ENCODE measurements at regions not wholly inside any gene's neighbourhood (a gene's known extent, or its start where the extent isn't known, plus 50 kb on each side); places are given as distances from the start of the nearest gene placed in this dataset.
"Not testable (repeated sequence)": the region's sequence is repeated elsewhere in the genome, so short reads cannot be mapped to it uniquely, and the experiment has no call there.

DNA sequence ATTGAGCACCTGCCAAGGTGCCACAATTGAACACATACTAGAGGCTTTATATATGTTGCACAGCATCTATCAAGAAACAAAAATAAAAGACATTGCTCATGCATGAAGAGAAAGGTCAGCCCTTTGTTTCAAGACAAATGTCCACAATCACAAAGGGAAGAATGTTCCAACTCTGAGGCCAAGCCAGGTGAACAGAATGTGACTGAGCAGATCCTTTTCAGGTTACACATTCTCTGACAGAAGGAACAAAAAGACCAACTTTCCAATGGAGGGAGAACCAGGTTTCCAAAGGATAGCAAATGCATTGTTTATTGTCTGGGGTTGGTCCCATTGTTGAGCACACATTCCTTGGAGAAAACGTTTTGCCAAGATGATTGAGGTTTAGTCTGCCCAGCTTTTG lies 50.2 kb upstream of the FAM174B start:
- DNase-seq: no peak

DNA sequence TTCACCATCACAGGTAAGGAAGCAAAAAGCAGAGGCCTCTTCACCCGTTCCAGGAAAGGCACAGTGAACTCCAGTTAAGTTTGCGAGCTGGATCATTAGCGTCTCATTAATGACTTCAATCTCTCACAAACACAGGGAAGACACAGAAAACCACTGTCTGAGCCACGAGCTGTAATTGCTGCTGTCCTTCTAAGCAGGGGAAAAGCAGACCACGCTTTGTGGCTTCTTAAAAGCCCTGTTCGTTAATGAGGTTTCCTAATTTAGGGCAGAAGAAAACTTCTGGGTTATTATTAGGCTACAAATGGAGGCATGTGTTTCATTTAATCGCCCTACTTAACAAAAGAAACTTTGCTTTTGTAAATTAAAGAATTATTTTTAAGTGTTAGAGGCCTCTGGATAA lies 50.6 kb upstream of the FAM174B start:
- DNase-seq: no peak

DNA sequence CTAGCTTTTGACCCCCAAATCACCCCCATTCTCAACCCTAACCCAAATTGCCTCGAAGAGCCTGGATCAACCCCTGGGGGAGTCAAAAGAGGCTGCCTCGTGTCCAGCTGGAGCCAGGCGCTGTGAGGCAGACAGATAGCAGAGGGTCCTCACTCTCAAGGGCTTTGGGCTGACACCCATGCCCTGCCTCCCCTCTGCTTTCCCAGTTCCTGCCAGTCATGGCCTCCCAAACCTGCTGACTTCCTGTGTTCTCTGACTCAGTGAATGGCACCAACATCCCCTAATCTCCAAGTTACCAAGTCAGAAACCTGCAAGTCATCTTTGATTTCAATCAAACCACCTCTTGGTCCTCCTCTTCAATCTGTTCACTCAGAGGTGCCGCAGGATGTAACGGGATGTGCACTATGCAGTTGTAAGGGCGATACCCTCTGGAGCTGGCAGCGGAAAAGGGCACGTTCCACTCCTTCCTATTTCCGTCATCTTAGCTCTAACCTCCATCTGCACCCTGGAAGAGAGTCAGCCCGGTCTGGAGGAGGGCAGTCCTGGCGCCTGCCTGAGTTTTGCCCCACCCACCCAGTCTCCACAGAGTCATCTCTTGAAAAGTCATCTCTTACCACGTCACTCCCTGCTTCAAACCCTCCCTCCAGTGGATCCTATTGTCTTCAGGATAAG lies 52.4 kb upstream of the FAM174B start:
- DNase-seq: no peak

DNA sequence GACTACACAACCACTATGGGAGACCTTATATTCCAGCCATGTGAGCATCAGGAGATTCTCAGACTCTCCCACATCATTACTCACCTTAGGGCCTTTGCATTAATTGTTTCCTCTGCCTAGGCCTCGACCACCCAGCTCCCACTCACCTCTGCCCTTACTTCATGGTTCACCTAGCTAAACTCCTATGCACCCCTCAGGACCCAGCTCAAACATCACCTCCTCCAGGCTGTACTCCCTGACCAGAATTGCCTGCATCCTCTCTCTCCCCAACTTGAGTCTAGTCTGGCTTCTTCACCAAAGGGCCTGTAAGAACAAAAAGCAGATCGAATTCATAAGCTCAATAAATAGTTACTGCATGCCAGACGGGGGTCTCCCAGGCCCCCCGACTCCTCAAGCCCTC lies 53.1 kb upstream of the FAM174B start:
- DNase-seq: no peak

DNA sequence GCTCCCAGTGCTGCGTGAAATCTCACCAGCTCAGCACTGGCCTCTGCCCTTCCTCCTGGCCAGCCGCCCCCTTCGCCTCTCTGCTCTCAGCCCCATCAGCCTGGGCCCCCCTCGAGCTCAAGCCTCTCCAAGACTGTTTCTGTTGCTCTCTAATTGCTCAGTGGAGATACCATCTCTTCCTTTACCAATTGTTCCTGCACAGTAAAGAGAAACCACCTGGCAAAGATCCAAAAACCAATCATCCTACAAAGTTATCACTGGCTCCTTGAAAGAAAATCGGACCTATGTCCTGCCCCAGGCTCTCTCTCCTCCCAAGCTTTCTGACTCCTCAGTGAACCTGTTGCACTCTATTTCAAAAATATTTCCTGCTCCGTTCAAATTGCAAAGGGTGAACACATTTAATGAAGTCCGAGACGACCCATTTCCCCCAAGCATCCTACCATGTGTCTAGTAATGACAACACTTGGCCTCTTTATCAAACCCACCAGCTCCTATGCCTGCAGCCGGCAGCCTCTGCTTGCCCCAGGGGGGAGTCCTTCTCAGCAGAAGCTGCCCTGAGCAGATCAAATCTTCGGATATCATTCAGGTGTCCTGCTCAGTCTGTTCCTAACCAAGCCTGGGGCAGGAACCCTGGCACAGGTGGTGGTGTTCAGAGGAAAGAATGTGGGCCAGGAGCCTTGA lies 53.7 kb upstream of the FAM174B start:
- no peak for DNase-seq

DNA sequence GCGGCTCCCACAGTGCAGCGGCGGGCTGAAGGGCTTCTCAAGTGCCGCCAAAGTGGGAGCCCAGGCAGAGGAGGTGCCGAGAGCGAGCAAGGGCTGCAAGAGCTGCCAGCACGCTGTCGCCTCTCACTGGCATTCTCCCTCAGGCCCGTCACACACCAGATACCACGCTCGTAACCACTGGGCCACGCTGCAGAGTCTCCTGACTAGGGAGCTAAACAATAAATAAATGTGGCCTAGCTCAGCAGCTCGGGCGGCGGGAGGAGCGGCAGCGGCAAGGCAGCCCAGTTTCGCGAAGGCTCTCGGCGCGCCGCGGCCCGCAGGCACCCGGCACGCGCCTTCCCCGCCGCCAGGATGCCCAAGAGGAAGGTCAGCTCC lies 55.9 kb upstream of the FAM174B start:
- DNase-seq: no peak

DNA sequence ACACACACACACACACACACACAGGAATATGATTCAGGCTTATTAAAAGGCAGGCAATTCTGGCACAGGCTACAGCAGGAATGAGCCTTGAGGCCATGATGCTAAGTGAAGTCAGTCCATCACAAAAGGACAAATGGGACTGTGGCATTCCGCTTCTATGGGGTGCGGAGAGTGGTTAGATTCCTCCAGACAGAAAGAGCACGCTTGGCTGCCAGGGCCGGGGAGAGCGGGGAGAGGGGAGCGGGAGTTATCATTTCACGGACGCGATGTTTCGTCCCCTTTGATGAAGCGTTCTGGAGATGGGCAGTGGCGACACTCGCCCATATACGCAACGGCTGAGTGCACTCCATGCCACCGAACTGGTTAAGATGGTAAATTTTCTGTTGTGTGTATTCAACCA lies 58.5 kb upstream of the FAM174B start:
- DNase-seq: no peak

DNA sequence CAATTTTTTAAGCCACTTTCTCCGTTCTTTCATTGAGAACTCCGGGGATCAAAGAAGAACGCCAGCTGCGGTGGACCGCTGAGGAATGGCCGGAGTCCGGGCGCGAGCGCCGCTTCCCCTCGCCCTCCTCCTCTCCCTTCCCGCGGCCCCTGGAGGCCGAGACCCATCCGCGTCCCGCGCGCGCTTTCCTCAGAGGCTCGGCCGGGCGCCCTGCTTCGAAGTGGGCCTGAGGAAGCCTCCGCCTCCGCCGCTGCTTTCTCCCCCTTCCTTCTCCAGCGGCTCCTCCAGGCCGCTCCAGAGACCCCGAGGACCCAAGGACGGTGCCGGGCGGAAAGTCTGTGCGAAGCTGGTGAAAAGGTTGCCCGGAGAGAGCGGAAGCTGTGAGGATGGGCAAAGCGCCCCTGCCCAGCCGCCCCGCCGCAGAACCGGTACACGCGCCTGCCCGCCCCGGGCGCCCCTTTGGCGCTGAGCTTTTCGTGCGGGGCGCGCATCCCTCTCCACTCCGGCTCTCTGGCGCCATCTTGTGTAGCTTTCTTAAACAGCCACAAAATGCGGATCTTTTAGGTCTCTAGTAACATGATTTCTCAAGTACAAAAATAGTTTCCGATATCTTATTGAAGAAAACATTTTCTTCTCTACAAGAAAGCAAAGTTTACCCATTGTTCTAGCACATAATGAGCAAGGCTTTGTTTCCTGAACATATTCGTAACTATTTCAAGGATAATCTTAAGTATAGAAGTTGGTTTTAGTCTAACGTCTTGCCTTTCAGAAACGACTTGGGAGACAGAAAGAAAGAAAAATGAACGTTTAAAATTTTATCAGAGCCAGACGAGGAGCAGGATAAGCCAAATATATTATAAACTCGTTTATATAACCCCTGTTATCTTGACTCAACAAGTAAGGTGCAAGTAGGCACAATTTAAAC lies 59.2 kb upstream of the FAM174B start:
- peak; percentile 62 for DNase-seq

DNA sequence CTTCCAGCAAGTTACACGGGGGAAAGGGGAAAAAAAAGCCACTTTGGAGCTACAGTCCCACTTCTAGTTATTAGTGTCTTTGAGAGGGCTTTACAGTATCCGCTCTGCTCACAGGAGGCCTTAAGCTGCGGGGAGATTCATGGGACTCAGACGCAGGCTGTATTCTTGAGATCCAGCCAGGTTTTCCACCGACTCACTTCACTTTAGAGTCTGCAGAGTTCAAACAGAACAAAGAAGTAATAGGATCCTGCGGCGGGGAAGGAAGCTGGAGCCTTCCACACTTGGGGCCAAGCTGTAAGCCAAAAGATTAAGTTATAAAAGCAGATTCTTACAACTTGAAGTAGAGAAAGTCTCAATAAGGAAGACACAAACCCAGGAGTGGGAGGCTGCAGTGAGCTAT lies 60.2 kb upstream of the FAM174B start:
- no peak for DNase-seq

DNA sequence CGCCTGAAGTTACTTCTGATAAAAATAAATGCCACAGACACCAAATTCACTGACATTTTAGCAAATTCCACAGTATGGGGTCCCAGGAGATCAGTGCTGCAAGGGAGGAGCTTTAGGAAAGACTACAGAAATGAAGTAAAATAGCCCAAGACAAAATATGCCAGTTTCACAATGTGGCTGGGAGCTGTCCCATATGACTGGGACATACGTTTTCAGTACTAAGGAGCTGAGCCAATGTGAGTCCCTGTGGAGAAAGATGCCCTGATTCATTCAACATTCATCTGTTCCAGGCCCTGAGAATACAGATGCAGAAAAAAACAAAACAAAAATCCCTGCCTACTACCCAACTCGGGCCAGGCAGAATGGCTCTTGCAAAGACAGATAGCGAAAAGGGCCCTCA lies 63.4 kb upstream of the FAM174B start:
- no peak for DNase-seq

DNA sequence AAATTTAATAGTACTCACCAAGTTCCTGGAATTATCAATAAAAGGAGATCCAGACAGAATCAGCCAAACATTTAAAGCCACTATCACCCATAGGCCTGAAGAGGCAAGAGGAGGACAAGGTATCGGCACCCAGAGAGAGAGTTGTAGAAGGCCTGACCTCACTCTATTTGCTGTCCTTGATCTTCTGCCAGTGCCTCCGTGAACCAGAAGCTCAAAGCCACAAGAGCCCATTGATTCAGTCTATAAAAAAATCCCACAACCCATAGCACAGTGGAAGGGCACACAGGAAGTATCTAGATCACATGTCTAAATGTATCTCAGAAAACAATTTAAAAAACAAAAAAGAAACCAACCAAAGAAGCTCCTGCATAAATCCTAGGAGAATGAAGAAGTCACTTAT lies 68.6 kb upstream of the FAM174B start:
- no peak for DNase-seq

DNA sequence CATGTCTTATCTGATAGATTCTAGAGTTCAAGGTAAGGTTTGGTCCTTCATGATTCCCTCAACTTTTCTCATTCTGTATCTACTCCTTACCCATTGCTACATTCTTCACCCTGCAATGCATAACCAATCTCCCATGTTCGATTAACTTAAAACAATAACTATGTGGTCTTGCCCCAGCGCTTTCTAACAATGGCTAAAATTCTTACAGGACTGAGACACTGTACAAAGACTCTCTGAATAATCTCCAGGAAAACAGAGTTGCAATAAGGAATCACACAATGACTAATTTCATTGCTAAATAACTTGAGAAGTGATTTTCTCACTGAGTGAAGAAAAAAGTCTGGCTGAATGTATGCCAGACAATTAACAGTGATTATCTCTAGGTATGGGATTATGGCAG lies 69.6 kb upstream of the FAM174B start:
- no peak for DNase-seq

DNA sequence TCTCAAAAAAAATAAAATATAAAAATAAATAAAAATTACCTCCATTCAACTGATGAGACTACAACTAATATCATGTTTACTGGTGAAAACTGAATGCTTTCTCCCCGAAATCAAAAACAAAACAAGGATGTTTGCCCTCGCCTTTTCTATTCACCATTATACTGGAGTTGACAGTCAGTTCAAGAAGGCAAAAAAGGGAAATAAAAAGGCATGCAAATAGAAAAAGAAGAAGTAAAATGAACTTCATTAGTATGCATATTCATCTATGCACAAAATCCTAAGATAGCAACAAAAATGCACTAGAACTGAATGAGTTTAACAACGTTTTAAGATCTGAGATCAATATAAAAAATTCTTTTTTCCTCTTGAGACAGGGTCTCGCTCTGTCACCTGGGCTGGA lies 72.7 kb upstream of the FAM174B start:
- no peak for DNase-seq

DNA sequence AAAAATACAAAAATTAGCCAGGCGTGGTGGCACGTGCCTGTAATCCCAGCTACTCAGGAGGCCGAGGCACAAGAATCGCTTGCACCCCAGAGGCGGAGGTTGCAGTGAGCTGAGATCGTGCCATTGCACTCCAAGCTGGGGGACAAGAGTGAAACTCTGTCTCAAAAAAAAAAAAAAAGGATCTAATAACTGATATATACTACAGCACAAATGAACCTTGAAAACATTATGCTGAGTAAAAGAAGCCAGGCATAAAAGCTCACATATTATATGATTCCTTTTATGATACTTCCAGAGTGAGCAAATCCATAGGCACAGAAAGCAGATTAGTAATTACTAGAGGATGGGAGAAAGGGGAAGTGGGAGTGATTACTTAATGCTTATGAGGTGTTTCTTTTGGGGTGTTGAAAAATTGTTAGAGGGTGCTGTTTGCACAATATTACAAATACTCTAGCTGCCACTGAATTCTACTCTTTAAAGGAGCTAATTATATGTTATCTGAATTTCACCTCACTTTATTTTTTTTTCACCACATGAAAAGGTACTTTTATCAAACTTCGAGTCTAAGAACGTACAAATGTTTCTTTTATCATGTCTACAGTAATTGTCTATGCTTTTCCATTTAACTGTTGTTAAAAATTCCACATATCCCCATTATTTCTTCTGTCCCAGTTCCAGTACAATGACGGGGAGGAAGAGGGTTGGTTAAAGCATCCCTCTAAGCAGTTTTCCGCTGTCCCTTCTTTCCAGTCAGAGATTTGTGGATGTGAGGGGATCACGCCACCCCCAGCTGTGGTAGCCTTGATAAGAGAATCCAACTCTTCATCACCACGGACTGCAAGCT lies 77.7 kb upstream of the FAM174B start:
- DNase-seq: no peak

DNA sequence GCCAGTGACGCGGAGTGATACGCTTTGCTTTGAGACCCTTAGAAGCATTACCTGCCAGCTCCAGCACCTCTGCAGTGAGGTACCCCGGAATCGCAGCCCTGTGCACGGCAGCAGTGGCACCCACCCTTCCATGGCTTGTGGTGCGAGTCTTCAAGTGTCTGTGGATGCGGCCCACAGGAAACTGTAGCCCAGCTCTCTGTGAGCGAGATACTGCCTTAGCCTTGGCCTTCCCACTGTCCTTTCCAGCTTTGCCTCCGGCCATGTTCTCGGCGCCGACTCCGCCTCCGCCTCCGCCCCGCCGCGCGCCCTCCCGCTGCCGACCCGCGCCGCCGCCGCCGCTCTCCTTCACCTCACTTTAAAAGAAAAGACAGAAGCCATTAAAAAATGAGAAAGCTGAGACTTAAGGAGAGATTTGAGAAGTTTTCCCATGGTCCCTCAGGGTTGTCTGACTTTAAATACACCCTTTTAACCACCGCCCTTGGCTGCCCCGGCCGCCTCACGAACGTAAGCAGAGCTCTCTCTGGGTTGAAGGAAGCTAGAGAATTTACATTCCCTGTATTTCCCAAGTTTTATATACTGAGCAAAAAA lies 78.5 kb upstream of the FAM174B start:
- no peak for DNase-seq

DNA sequence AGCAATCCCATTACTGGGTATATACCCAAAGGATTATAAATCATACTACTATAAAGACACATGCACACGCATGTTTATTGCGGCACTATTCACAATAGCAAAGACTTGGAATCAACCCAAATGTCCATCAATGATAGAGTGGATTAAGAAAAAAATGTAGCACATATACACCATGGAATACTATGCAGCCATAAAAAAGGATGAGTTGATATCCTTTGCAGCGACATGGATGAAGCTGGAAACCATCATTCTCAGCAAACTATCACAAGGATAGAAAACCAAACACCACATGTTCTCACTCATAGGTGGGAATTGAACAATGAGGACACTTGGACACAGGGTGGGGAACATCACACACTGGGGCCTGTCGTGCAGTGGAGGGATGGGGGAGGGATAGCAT lies 83.7 kb upstream of the FAM174B start:
- not testable (repeated sequence) for DNase-seq

DNA sequence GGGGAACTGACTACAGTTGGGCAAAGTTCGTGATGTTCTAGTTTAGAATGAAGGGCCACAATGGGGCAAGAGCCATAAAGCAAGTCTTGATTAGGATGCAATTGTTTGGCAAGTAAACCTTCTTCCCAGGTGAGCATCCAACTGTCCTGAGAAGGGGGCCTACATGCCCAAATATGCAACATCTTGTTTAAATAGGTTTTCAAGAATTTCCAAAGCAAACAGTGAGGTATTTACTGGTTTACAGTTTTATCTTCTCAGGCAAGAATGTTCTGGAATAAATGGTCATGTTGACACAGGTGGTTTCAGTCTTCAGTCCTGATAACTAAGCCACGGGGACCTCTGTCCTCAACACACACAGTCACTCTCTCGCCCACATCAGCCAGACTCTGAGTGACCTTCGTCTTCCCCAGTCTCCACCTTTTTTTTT lies 90.3 kb upstream of the FAM174B start:
- no peak for DNase-seq

DNA sequence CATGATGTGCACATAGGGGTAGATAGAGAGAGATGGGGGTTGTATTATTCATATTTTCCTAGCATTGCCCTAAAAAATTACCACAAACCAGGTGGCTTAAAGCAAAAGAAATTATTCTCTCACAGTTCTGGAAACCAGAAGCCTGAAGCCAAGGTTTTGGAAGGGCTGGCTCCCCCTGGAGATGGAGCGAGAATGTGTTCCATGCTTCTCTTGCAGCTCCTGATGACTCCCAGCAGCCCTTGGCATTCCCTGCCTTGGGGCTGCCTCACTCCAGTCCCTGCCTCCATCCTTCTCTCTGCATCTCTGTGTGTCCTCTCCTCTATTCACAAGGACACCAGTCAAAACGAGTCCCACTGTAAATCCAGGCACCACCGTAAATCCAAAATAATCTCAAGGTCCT lies 91.5 kb upstream of the FAM174B start:
- DNase-seq: no peak

DNA sequence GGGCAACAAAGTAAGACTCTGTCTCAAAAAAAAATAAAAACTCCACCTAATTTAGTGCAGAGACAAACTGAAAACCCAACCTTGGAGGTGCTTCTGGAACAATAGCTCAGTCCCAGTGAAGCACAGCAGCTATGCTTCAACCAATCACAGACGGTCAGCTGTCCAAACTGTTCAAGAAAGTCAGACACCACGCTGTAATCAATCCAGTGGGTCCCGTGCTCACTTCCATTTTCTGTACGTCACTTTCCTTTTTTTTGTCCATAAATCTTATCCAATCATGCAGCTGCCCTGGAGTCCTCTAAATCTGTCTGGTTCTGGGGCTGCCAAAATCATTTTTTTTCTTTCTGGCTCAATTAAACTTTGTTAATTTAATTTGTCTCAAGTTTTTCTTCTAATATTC lies 93.6 kb upstream of the FAM174B start:
- DNase-seq: no peak

DNA sequence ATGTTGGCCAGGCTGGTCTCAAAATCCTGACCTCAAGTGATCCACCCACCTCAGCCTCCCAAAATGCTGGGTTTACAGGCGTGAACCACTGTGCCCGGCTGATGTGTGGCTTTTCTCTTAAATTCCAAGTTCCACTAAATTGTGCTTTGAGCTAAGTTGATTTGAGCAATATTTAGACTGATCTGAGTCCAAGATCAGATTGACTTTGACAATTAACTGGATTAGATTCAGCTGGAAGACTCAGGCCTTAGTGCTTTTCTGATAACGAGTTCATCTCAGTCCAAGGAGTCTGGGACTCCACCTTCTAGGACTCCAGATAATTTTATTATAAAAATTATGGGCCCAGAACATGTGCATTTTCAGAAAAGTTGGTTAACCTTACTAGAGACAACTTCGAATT lies 94.4 kb upstream of the FAM174B start:
- no peak for DNase-seq

DNA sequence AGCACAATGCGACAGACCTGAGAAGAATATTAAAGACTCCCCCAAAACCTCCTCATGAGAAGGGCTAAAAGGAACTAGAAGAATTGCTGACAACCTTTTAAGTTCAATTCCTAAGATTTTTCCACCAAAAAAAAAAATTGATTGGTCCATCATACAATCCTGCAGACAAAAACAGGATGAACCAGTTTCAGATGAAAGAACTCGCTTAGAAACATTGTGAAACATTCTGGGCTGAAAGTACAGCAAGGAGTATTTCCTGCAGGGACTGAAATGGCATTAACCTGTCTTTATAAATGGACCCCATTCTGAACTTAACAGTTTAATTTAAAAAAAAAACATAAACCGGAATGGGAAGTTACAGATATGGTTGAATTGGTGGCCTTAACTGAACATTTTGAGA lies 96.0 kb upstream of the FAM174B start:
- DNase-seq: no peak

DNA sequence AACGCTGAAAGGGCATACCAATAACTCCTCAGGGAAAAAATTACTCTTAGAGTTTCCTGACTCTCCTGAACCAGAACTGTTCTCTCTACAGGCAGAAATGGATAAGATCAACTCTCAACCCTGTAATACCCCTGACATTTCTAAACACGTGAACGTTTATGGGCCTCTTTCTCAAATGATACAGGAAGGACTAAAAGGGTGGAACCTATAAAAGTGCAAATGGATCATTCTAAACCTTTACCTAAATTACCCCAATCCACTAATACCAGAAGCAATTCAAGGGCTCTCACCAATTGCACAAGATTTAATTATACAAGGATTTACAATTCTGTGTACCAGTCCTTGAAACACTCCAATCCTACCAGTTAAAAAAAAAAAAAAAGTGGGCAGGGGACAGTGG lies 98.0 kb upstream of the FAM174B start:
- no peak for DNase-seq

DNA sequence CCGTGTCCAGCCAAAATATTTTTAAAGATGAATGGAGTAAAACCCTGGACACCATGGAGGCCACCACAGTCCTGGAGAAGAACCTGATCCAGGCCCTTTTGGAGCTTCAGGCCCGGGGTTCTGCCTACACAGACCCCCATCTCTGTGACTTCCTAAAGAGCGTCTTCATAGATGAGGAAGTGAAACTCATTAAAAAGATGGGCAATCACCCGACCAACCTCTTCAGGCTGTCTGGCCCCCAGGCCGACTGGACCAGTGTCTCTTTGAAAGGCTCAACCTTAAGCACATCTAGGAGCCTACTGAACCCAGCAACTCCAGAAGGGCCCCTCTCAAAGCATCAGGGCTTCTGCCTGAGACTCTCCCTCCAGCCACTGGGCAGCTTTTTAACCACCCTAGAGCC lies 107.9 kb upstream of the FAM174B start:
- no peak for DNase-seq
